H9 (cell line): ENCODE measurements at regions not wholly inside any gene's neighbourhood (a gene's known extent, or its start where the extent isn't known, plus 50 kb on each side); places are given as distances from the start of the nearest gene placed in this dataset.

Source experiments
- DNase-seq: peaks from one replicate; pipeline ENCODE4 v3.0.0-alpha.2; 2017
- H2AFZ ChIP-seq: one replicate; pipeline ENCODE4 v1.6.1; 2013; ENCODE audit warnings: mild to moderate bottlenecking, low read length, control low read depth, moderate library complexity
- H2AK5ac ChIP-seq: 2 replicates; pipeline ENCODE4 v1.6.1; 2013; ENCODE audit warnings: low read length, control low read depth, mixed read lengths; ENCODE audit not compliant: insufficient read length
- H2BK120ac ChIP-seq: one replicate; pipeline ENCODE4 v1.6.1; 2013; ENCODE audit warnings: low read depth, mild to moderate bottlenecking, low read length, control low read depth, inconsistent platforms; ENCODE audit not compliant: poor library complexity, severe bottlenecking
- H2BK12ac ChIP-seq: 2 replicates; pipeline ENCODE4 v1.6.1; 2013; ENCODE audit warnings: low read length, control low read depth, mixed read lengths, low read depth; ENCODE audit not compliant: insufficient read length
- H2BK15ac ChIP-seq: 2 replicates; pipeline ENCODE4 v1.6.1; 2013; ENCODE audit warnings: low read depth, low read length, control low read depth
- H2BK20ac ChIP-seq: one replicate; pipeline ENCODE4 v1.6.1; 2013; ENCODE audit warnings: low read depth, mild to moderate bottlenecking, low read length, control low read depth, inconsistent platforms; ENCODE audit not compliant: poor library complexity, severe bottlenecking
- H2BK5ac ChIP-seq: 2 replicates; pipeline ENCODE4 v1.6.1; 2013; ENCODE audit warnings: low read length, control low read depth, mixed read lengths; ENCODE audit not compliant: insufficient read length
- H3K14ac ChIP-seq: 2 replicates; pipeline ENCODE4 v1.6.1; 2013; ENCODE audit warnings: low read length, control low read depth; ENCODE audit not compliant: insufficient read depth
- H3K18ac ChIP-seq: 2 replicates; pipeline ENCODE4 v1.6.1; 2013; ENCODE audit warnings: low read depth, mild to moderate bottlenecking, mixed read lengths, low read length, control low read depth; ENCODE audit not compliant: insufficient read length
- H3K23ac ChIP-seq: 2 replicates; pipeline ENCODE4 v1.6.1; 2013; ENCODE audit warnings: low read length, control low read depth, mixed read lengths, low read depth; ENCODE audit not compliant: insufficient read length
- H3K23me2 ChIP-seq: 2 replicates; pipeline ENCODE4 v1.6.1; 2013; ENCODE audit warnings: low read depth, mild to moderate bottlenecking, mixed read lengths, low read length, control low read depth; ENCODE audit not compliant: insufficient read length, poor library complexity, severe bottlenecking
- H3K27ac ChIP-seq: 2 replicates; pipeline ENCODE4 v1.5.1; 2013; ENCODE audit warnings: low read length, control low read depth, mixed read lengths, low read depth; ENCODE audit not compliant: insufficient read length
- H3K27me3 ChIP-seq: 2 replicates; pipeline ENCODE4 v1.6.1; 2013; ENCODE audit warnings: low read length, control low read depth, inconsistent platforms; ENCODE audit not compliant: insufficient read depth
- H3K4ac ChIP-seq: 2 replicates; pipeline ENCODE4 v1.6.1; 2013; ENCODE audit warnings: low read depth, mild to moderate bottlenecking, control low read depth, inconsistent platforms, low read length, moderate library complexity
- H3K4me1 ChIP-seq: 2 replicates; pipeline ENCODE4 v1.6.1; 2013; ENCODE audit warnings: low read length, control low read depth, inconsistent platforms; ENCODE audit not compliant: insufficient read depth
- H3K4me2 ChIP-seq: 2 replicates; pipeline ENCODE4 v1.6.1; 2013; ENCODE audit warnings: low read length, control low read depth, mixed read lengths; ENCODE audit not compliant: insufficient read length, insufficient read depth
- H3K56ac ChIP-seq: 2 replicates; pipeline ENCODE4 v1.6.1; 2013; ENCODE audit warnings: low read depth, mild to moderate bottlenecking, mixed read lengths, low read length, control low read depth; ENCODE audit not compliant: insufficient read length
- H3K79me1 ChIP-seq: 2 replicates; pipeline ENCODE4 v1.6.1; 2013; ENCODE audit warnings: low read depth, mild to moderate bottlenecking, moderate library complexity, low read length, control low read depth, inconsistent platforms; ENCODE audit not compliant: insufficient read depth, poor library complexity, severe bottlenecking
- H3K79me2 ChIP-seq: 2 replicates; pipeline ENCODE4 v1.6.1; 2013; ENCODE audit warnings: low read length, control low read depth, inconsistent platforms; ENCODE audit not compliant: insufficient read depth
- H3K9ac ChIP-seq: 2 replicates; pipeline ENCODE4 v1.6.1; 2013; ENCODE audit warnings: low read length, control low read depth, mixed read lengths; ENCODE audit not compliant: insufficient read length; ENCODE audit errors: extremely low read depth
- H3K9me3 ChIP-seq: one replicate; pipeline ENCODE4 v1.6.1; 2013; ENCODE audit warnings: low read depth, low read length, inconsistent platforms; ENCODE audit not compliant: control insufficient read depth
- H3T11ph ChIP-seq: one replicate; pipeline ENCODE4 v1.6.1; 2013; ENCODE audit warnings: mild to moderate bottlenecking, low read length, control low read depth, inconsistent platforms
- H4K20me1 ChIP-seq: one replicate; pipeline ENCODE4 v1.6.1; 2013; ENCODE audit not compliant: control insufficient read depth, insufficient read length, insufficient read depth
- H4K5ac ChIP-seq: 2 replicates; pipeline ENCODE4 v1.6.1; 2013; ENCODE audit warnings: low read depth, mild to moderate bottlenecking, mixed read lengths, low read length, control low read depth; ENCODE audit not compliant: insufficient read length
- H4K8ac ChIP-seq: replicated peaks from 2 replicates; pipeline ENCODE4 v1.6.1; 2013; ENCODE audit warnings: low read length, control low read depth, mixed read lengths, low read depth; ENCODE audit not compliant: insufficient read length
- H4K91ac ChIP-seq: 2 replicates; pipeline ENCODE4 v1.6.1; 2013; ENCODE audit warnings: low read depth, mild to moderate bottlenecking, moderate library complexity, mixed read lengths, low read length, control low read depth; ENCODE audit not compliant: insufficient read length
- H3K27ac Mint-ChIP-seq, 3 experiments: 2 replicates in 2 of 3; 3 replicates in 1 of 3; pipeline ENCODE4 v1.8.0; 2020 to 2021; ENCODE audit warnings: mixed read lengths in 3 of 3, mild to moderate bottlenecking in 1 of 3, moderate library complexity in 1 of 3
- H3K27me3 Mint-ChIP-seq: 2 replicates; pipeline ENCODE4 v1.8.0; 2021; ENCODE audit warnings: low read depth, mild to moderate bottlenecking, moderate library complexity, mixed read lengths
- H3K36me3 Mint-ChIP-seq, 3 experiments: 2 replicates in 2 of 3; 3 replicates in 1 of 3; pipeline ENCODE4 v1.8.0; 2020 to 2021; ENCODE audit warnings: low read depth in 3 of 3, mixed read lengths in 3 of 3; ENCODE audit not compliant: insufficient read depth in 1 of 3
- H3K4me1 Mint-ChIP-seq, 2 experiments: 2 replicates each; pipeline ENCODE4 v1.8.0; 2020; ENCODE audit warnings: mixed read lengths in 2 of 2
- H3K4me3 Mint-ChIP-seq, 2 experiments: 2 replicates in 1 of 2; 3 replicates in 1 of 2; pipeline ENCODE4 v1.8.0; 2020 to 2021; ENCODE audit warnings: mild to moderate bottlenecking in 2 of 2, mixed read lengths in 2 of 2, moderate library complexity in 1 of 2
- H3K9me3 Mint-ChIP-seq, 2 experiments: 2 replicates in 1 of 2; 3 replicates in 1 of 2; pipeline ENCODE4 v1.8.0; 2020; ENCODE audit warnings: mild to moderate bottlenecking in 2 of 2, mixed read lengths in 2 of 2, moderate library complexity in 1 of 2
- CTCF ChIP-seq: fragments of 200-600 bp; sonication (generic); conservative IDR thresholded peaks from 3 replicates; pipeline ENCODE4 v1.8.0; 2021; ENCODE audit warnings: antibody characterized with exemption, mild to moderate bottlenecking
- WGBS: extraction: QIAGEN DNeasy Blood & Tissue Kit; methylation state at CpG from one replicate; pipeline ENCODE4 v1.1.7; 2013; ENCODE audit warnings: missing lambda C conversion rate, low lambda C conversion rate, mixed read lengths; ENCODE audit not compliant: insufficient read length; ENCODE audit errors: extremely low coverage; 5-methylcytosine and 5-hydroxymethylcytosine counted together

- no peak overlapping the region for H3K56ac ChIP-seq
- no peak overlapping the region for H3K14ac ChIP-seq
- H3K79me2 ChIP-seq = no peaks in the 10 kb centered on the region
- no peaks in the 10 kb centered on the region for H3K23me2 ChIP-seq
- H2BK12ac ChIP-seq = no peak overlapping the region
- Mint-ChIP-seq H3K9me3 (peaks cover 24 to 29% of the 10 kb centered on the region in 2 experiments), H3K4me1 (no peaks in the 10 kb centered on the region), H3K36me3 (peaks cover 9 to 24% (median 15%) of the 10 kb centered on the region in 3 experiments), H3K27ac (no peak overlapping the region), H3K27me3 (no peaks in the 10 kb centered on the region), H3K4me3 (no peak overlapping the region)
- H4K20me1 ChIP-seq = no peaks in the 10 kb centered on the region
- DNase-seq = no peak
- H3K18ac ChIP-seq = no peak overlapping the region
- no peak overlapping the region for H4K91ac ChIP-seq
- no peaks in the 10 kb centered on the region for H3K27me3 ChIP-seq
- H3K9ac ChIP-seq = no peak overlapping the region
- H3K4me2 ChIP-seq = no peak overlapping the region
- no peak overlapping the region for H3T11ph ChIP-seq
- H3K79me1 ChIP-seq = no peaks in the 10 kb centered on the region
- no peak for TF ChIP-seq CTCF
- no peak overlapping the region for H3K27ac ChIP-seq
- H2AFZ ChIP-seq = no peak overlapping the region
- no peak overlapping the region for H3K23ac ChIP-seq
- no peaks in the 10 kb centered on the region for H3K9me3 ChIP-seq
- no peak overlapping the region for H4K8ac ChIP-seq
- H2BK15ac ChIP-seq = no peak overlapping the region
- H2BK20ac ChIP-seq = no peak overlapping the region
- H4K5ac ChIP-seq = no peak overlapping the region
- no peak overlapping the region for H2BK5ac ChIP-seq
- no CpG with 5 or more reads among the region's 5 CpGs for WGBS
- H2BK120ac ChIP-seq = no peak overlapping the region
- H3K4ac ChIP-seq = no peak overlapping the region
- no peak overlapping the region for H2AK5ac ChIP-seq
- no peaks in the 10 kb centered on the region for H3K4me1 ChIP-seq
These were observed 1682.7 kb upstream of the PCDH7 start for GRCh38 chr4:29037501-29037900.
